HepG2 (cell line): ENCODE measurements at regions not wholly inside any gene's neighbourhood (a gene's known extent, or its start where the extent isn't known, plus 50 kb on each side); places are given as distances from the start of the nearest gene placed in this dataset.

Experiments
- ATAC-seq: fragments of 200-7000 bp; cut with Tn5 transposase; 3 replicates; pipeline ENCODE4 v1.9.1; 2020; ENCODE audit warnings: mild to moderate bottlenecking, moderate library complexity
- BruUV-seq: library from RNA; stranded (reverse); fragments of 400-500 nt; replicated peaks from 2 replicates; lab custom pipeline; 2021; lab: Mats Ljungman, UMichigan
- CTCF ChIA-PET: fragments of 300-600 bp; formaldehyde crosslinking; extraction: SDS; loops from one replicate; lab custom pipeline; 2021; ENCODE audit warnings: low total read pairs, inconsistent platforms, low intra/inter-chr PET ratio; lab: Yijun Ruan, JAX
- POLR2A ChIA-PET: fragments of 350-600 bp; sonication (Branson Sonifier 250); formaldehyde crosslinking; loops from one replicate; lab custom pipeline; 2020; ENCODE audit warnings: antibody characterized with exemption, inconsistent platforms; lab: Yijun Ruan, JAX
- DNase-seq: peaks from one replicate; pipeline ENCODE4 v3.0.0-alpha.2; 2015; ENCODE audit warnings: low spot score
- FAIRE-seq: peaks from 3 replicates; lab custom pipeline; 2011; peaks lifted over from hg19 to GRCh38; lab: Jason Lieb, UNC
- H2AFZ ChIP-seq: one replicate; pipeline ENCODE4 v1.6.1; 2011; ENCODE audit warnings: low read length, inconsistent platforms
- H3K27ac ChIP-seq: fragments of 300-600 bp; 3 replicates; pipeline ENCODE4 v1.8.0; 2011; ENCODE audit warnings: mixed run types, mild to moderate bottlenecking, mixed read lengths, low read length, inconsistent platforms; ENCODE audit not compliant: insufficient read depth; ENCODE audit errors: extremely low read length
- H3K27me3 ChIP-seq, 2 experiments: fragments of 200-600 bp in 1 of 2; 2 replicates in 1 of 2; 3 replicates in 1 of 2; pipeline versions ENCODE4 v1.6.0 to v1.8.0; 2011; ENCODE audit warnings: low read length in 2 of 2, mild to moderate bottlenecking in 2 of 2, moderate library complexity in 2 of 2, inconsistent platforms in 1 of 2; ENCODE audit not compliant: insufficient read depth in 2 of 2, control insufficient read depth in 1 of 2
- H3K36me3 ChIP-seq, 2 experiments: fragments of 200-600 bp in 1 of 2; replicated peaks in 1 of 2; 2 replicates in 1 of 2; 3 replicates in 1 of 2; pipeline versions ENCODE4 v1.5.1 to v1.8.0; 2011; ENCODE audit warnings: low read length in 2 of 2, inconsistent platforms in 1 of 2; ENCODE audit not compliant: insufficient read depth in 2 of 2, control insufficient read depth in 1 of 2
- H3K4me1 ChIP-seq: 2 replicates; pipeline ENCODE4 v1.5.1; 2012; ENCODE audit warnings: low read length, inconsistent platforms; ENCODE audit not compliant: insufficient read depth
- H3K4me2 ChIP-seq: 2 replicates; pipeline ENCODE4 v1.6.0; 2011; ENCODE audit warnings: low read depth, low read length, inconsistent platforms
- H3K4me3 ChIP-seq, 3 experiments: fragments of 200-600 bp in 1 of 3; sonication (generic), shearing (Covaris generic) in 1 of 3; replicated peaks in 1 of 3; 2 replicates each; pipeline ENCODE4 v1.5.1; 2011 to 2016; ENCODE audit warnings: low read length in 3 of 3, inconsistent platforms in 2 of 3, low read depth in 2 of 3, mild to moderate bottlenecking in 2 of 3, control low read depth in 1 of 3, mixed read lengths in 1 of 3; ENCODE audit not compliant: insufficient read depth in 1 of 3
- H3K79me2 ChIP-seq: one replicate; pipeline ENCODE4 v1.6.1; 2011; ENCODE audit warnings: low read length, inconsistent platforms; ENCODE audit not compliant: insufficient read depth
- H3K9ac ChIP-seq: 2 replicates; pipeline ENCODE4 v1.6.0; 2011; ENCODE audit warnings: mild to moderate bottlenecking, low read depth, low read length, inconsistent platforms; ENCODE audit not compliant: insufficient read depth
- H3K9me3 ChIP-seq: 2 replicates; pipeline ENCODE4 v1.5.1; 2012; ENCODE audit warnings: mild to moderate bottlenecking, low read length
- H4K20me1 ChIP-seq: 2 replicates; pipeline ENCODE4 v1.6.0; 2011; ENCODE audit warnings: inconsistent platforms, mild to moderate bottlenecking, low read length, moderate library complexity; ENCODE audit not compliant: insufficient read depth
- HCFC1 ChIP-seq: fragments of 150-350 bp; IDR thresholded peaks from 2 replicates; pipeline ENCODE4 v1.6.1; 2014; ENCODE audit warnings: low read depth, low read length
- HDAC6 ChIP-seq: fragments of 200-600 bp; sonication (generic); IDR thresholded peaks from 2 replicates; pipeline ENCODE4 v1.7.0; 2017; ENCODE audit warnings: mild to moderate bottlenecking, antibody characterized with exemption, low read length, low read depth
- KAT8 ChIP-seq: IDR thresholded peaks from 2 replicates; pipeline ENCODE4 v1.6.1; 2016; ENCODE audit warnings: missing genetic modification reagents, missing compliant biosample characterization
- MAFG ChIP-seq: sonication (generic); formaldehyde crosslinking; IDR thresholded peaks from 2 replicates; pipeline ENCODE4 v1.5.1; 2020; ENCODE audit warnings: mild to moderate bottlenecking, missing genetic modification reagents
- MIER2 ChIP-seq: IDR thresholded peaks from 2 replicates; pipeline ENCODE4 v1.6.1; 2016; ENCODE audit warnings: missing biosample characterization, missing genetic modification reagents
- MTF2 ChIP-seq: sonication (generic); formaldehyde crosslinking; IDR thresholded peaks from 2 replicates; pipeline ENCODE4 v1.5.0; 2020; ENCODE audit warnings: missing genetic modification reagents, borderline replicate concordance
- NCOA1 ChIP-seq: sonication (generic); formaldehyde crosslinking; IDR thresholded peaks from 2 replicates; pipeline ENCODE4 v1.9.0; 2021; ENCODE audit warnings: missing genetic modification reagents
- NR2C2 ChIP-seq: sonication (generic); formaldehyde crosslinking; IDR thresholded peaks from 2 replicates; pipeline ENCODE4 v1.4.0; 2020; ENCODE audit warnings: missing genetic modification reagents, mild to moderate bottlenecking, moderate library complexity, borderline replicate concordance
- PLRG1 ChIP-seq: fragments of 450-650 bp; conservative IDR thresholded peaks from 2 replicates; pipeline ENCODE4 v1.6.1; 2016
- TERF1 ChIP-seq: sonication (generic); formaldehyde crosslinking; IDR thresholded peaks from 2 replicates; pipeline ENCODE4 v1.8.0; 2022; ENCODE audit warnings: mild to moderate bottlenecking, missing genetic modification reagents, moderate library complexity
- ZBTB8A ChIP-seq: sonication (generic); formaldehyde crosslinking; IDR thresholded peaks from 2 replicates; pipeline ENCODE4 v1.4.0; 2020; ENCODE audit warnings: mild to moderate bottlenecking, low read depth, missing genetic modification reagents, borderline replicate concordance
- ZNF138 ChIP-seq: sonication (generic); formaldehyde crosslinking; IDR thresholded peaks from 2 replicates; pipeline ENCODE4 v1.5.0; 2020; ENCODE audit warnings: mild to moderate bottlenecking, low read depth, missing genetic modification reagents
- ZNF207 ChIP-seq: fragments of 450-650 bp; IDR thresholded peaks from 2 replicates; pipeline ENCODE4 v1.6.1; 2016; ENCODE audit warnings: antibody characterized with exemption, borderline replicate concordance
- ZNF251 ChIP-seq: sonication (generic); formaldehyde crosslinking; IDR thresholded peaks from 2 replicates; pipeline ENCODE4 v1.9.0; 2021; ENCODE audit warnings: mild to moderate bottlenecking, missing genetic modification reagents
- ZNF280D ChIP-seq: sonication (generic); formaldehyde crosslinking; IDR thresholded peaks from 2 replicates; pipeline ENCODE4 v1.5.1; 2020; ENCODE audit warnings: mild to moderate bottlenecking, missing genetic modification reagents
- ZNF414 ChIP-seq: sonication (generic); formaldehyde crosslinking; IDR thresholded peaks from 2 replicates; pipeline ENCODE4 v1.5.0; 2020; ENCODE audit warnings: missing genetic modification reagents
- ZNF674 ChIP-seq: sonication (generic); formaldehyde crosslinking; IDR thresholded peaks from 2 replicates; pipeline ENCODE4 v1.5.0; 2020; ENCODE audit warnings: low read depth, mild to moderate bottlenecking, missing genetic modification reagents
- ZNF75D ChIP-seq: sonication (generic); formaldehyde crosslinking; IDR thresholded peaks from 2 replicates; pipeline ENCODE4 v1.8.1; 2023; ENCODE audit warnings: missing genetic modification reagents, mild to moderate bottlenecking, borderline replicate concordance
- in situ Hi-C: cut with HindIII; loops from 2 replicates; pipeline ENCODE4 v1.10.0; 2017; ENCODE audit warnings: low pct_unique_long_range_greater_than_20kb; ENCODE audit not compliant: extremely low pct_ligation_motif_present
- intact Hi-C: fragments of 100-400 bp; cut with micrococcal nuclease; formaldehyde crosslinking; loops from one replicate; pipeline ENCODE4 v1.10.0; 2022; ENCODE audit not compliant: unreplicated experiment
- TF ChIP-seq, protein P1 (sequence below): sonication (generic); formaldehyde crosslinking; IDR thresholded peaks from 2 replicates; pipeline ENCODE4 v1.4.0; 2020; ENCODE audit warnings: mild to moderate bottlenecking, missing genetic modification reagents

- no peak for TF ChIP-seq TERF1
- TF ChIP-seq MTF2, result no peak
- no peak for TF ChIP-seq KAT8 (CRISPR knock-in tag)
- no peak for TF ChIP-seq ZBTB8A
- TF ChIP-seq HCFC1, result no peak
- TF ChIP-seq ZNF674 (CRISPR knock-in tag), result no peak
These were observed 1269.4 kb upstream of the CHAC2 start (continued) for GRCh38 chr2:52498077-52498750.

- Histone ChIP-seq H3K27me3 (no peaks in the 10 kb centered on the region), H3K4me1 (no peaks in the 10 kb centered on the region), H4K20me1 (no peaks in the 10 kb centered on the region), H3K9ac (no peak overlapping the region), H3K4me2 (no peak overlapping the region), H3K79me2 (no peaks in the 10 kb centered on the region), H3K27ac (no peak overlapping the region), H3K4me3 (no peak overlapping the region), H3K36me3 (no peaks in the 10 kb centered on the region), H2AFZ (no peak overlapping the region)
- ATAC-seq, result no peak
- CTCF ChIA-PET, result no interaction called here
- intact Hi-C loops, result no loop called here
- no peak for FAIRE-seq
- no peak for DNase-seq
- TF ChIP-seq ZNF138 (CRISPR knock-in tag), result no peak
- no peak for TF ChIP-seq ZNF414 (CRISPR knock-in tag)
- no peak for TF ChIP-seq ZNF207
- TF ChIP-seq, protein P1, sequence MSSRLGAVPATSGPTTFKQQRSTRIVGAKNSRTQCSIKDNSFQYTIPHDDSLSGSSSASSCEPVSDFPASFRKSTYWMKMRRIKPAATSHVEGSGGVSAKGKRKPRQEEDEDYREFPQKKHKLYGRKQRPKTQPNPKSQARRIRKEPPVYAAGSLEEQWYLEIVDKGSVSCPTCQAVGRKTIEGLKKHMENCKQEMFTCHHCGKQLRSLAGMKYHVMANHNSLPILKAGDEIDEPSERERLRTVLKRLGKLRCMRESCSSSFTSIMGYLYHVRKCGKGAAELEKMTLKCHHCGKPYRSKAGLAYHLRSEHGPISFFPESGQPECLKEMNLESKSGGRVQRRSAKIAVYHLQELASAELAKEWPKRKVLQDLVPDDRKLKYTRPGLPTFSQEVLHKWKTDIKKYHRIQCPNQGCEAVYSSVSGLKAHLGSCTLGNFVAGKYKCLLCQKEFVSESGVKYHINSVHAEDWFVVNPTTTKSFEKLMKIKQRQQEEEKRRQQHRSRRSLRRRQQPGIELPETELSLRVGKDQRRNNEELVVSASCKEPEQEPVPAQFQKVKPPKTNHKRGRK, result no peak
- no peak for TF ChIP-seq NCOA1 (CRISPR knock-in tag)
- TF ChIP-seq ZNF280D (CRISPR knock-in tag), result no peak
- no peak for TF ChIP-seq MIER2 (CRISPR knock-in tag)
- TF ChIP-seq ZNF251 (CRISPR knock-in tag), result no peak
- TF ChIP-seq MAFG (CRISPR knock-in tag), result no peak
- TF ChIP-seq PLRG1, result no peak
- no peak for TF ChIP-seq HDAC6
- TF ChIP-seq ZNF75D (CRISPR knock-in tag), result no peak
- no peak for TF ChIP-seq NR2C2 (CRISPR knock-in tag)
- TF ChIP-seq, all 625 proteins: peak for 0
- POLR2A ChIA-PET, result no interaction called here
- H3K9me3 ChIP-seq, result peaks cover 92% of the 10 kb centered on the region
- no TSS peak for BruUV-seq
- in situ Hi-C loops, result no loop called here
These were observed 1271.8 kb upstream of the CHAC2 start for GRCh38 chr2:52495816-52496215.
